IMR-90 (cell line): ENCODE measurements at regions not wholly inside any gene's neighbourhood (a gene's known extent, or its start where the extent isn't known, plus 50 kb on each side); places are given as distances from the start of the nearest gene placed in this dataset.

Experiments used
- BHLHE40 ChIP-seq: fragments of 150-350 bp; IDR thresholded peaks from 2 replicates; pipeline ENCODE4 v1.6.1; 2016; ENCODE audit warnings: mild to moderate bottlenecking, low read depth, low read length
- CEBPB ChIP-seq: IDR thresholded peaks from 2 replicates; pipeline ENCODE4 v1.6.1; 2012; ENCODE audit warnings: low read depth, low read length, improper control_type of control experiment
- MXI1 ChIP-seq: IDR thresholded peaks from 2 replicates; pipeline ENCODE4 v1.6.1; 2012; ENCODE audit warnings: low read depth, mild to moderate bottlenecking, low read length, moderate library complexity, borderline replicate concordance
- NFE2L2 ChIP-seq: fragments of 150-350 bp; IDR thresholded peaks from 2 replicates; pipeline ENCODE4 v1.6.1; 2016; ENCODE audit warnings: low read depth, mild to moderate bottlenecking, low read length
- POLR2A ChIP-seq: IDR thresholded peaks from 2 replicates; pipeline ENCODE4 v1.6.1; 2012; ENCODE audit warnings: mild to moderate bottlenecking, low read depth, low read length
- RAD21 ChIP-seq: IDR thresholded peaks from 2 replicates; pipeline ENCODE4 v1.6.1; 2012; ENCODE audit warnings: low read length, improper control_type of control experiment
- RFX5 ChIP-seq: IDR thresholded peaks from 2 replicates; pipeline ENCODE4 v1.8.0; 2012; ENCODE audit warnings: low read depth, mild to moderate bottlenecking, low read length, moderate library complexity
- TF ChIP-seq, protein P1 (sequence below): conservative IDR thresholded peaks from 2 replicates; pipeline ENCODE4 v1.5.1; 2012; ENCODE audit warnings: mild to moderate bottlenecking, low read depth, low read length, improper control_type of control experiment
- TF ChIP-seq, protein P2 (sequence below): fragments of 150-350 bp; IDR thresholded peaks from 2 replicates; pipeline ENCODE4 v1.6.1; 2016; ENCODE audit warnings: low read depth, mild to moderate bottlenecking, low read length, moderate library complexity, borderline replicate concordance

DNA sequence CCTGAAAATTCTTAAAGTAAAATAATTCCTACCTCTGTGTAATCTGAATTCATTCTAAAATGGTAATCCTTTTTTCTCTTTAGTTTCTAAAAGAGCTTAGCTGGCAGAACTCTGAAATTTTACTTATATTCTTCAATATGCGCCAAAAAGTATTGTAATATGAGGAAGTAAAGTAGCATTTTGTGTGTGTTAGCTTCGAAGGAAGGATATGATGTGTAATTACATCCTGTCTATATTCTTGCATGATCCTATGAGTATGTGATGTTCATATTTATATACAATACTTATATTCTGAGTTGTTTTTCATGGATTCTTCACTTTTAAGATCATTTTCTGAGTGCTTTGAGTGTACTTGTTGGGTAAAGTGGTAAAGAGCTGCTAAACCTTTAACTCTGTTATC, 402.9 kb upstream of the PKDCC start:
- TF ChIP-seq, protein P1, sequence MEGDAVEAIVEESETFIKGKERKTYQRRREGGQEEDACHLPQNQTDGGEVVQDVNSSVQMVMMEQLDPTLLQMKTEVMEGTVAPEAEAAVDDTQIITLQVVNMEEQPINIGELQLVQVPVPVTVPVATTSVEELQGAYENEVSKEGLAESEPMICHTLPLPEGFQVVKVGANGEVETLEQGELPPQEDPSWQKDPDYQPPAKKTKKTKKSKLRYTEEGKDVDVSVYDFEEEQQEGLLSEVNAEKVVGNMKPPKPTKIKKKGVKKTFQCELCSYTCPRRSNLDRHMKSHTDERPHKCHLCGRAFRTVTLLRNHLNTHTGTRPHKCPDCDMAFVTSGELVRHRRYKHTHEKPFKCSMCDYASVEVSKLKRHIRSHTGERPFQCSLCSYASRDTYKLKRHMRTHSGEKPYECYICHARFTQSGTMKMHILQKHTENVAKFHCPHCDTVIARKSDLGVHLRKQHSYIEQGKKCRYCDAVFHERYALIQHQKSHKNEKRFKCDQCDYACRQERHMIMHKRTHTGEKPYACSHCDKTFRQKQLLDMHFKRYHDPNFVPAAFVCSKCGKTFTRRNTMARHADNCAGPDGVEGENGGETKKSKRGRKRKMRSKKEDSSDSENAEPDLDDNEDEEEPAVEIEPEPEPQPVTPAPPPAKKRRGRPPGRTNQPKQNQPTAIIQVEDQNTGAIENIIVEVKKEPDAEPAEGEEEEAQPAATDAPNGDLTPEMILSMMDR, result no peak
- TF ChIP-seq, protein P2, sequence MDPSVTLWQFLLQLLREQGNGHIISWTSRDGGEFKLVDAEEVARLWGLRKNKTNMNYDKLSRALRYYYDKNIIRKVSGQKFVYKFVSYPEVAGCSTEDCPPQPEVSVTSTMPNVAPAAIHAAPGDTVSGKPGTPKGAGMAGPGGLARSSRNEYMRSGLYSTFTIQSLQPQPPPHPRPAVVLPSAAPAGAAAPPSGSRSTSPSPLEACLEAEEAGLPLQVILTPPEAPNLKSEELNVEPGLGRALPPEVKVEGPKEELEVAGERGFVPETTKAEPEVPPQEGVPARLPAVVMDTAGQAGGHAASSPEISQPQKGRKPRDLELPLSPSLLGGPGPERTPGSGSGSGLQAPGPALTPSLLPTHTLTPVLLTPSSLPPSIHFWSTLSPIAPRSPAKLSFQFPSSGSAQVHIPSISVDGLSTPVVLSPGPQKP, result no peak
- TF ChIP-seq BHLHE40, result no peak
- TF ChIP-seq POLR2A, result no peak
- no peak for TF ChIP-seq CEBPB
- TF ChIP-seq RFX5, result no peak
- no peak for TF ChIP-seq RAD21
- TF ChIP-seq NFE2L2, result no peak
- TF ChIP-seq MXI1, result no peak
